GM18520 (cell line): ENCODE measurements at regions not wholly inside any gene's neighbourhood (a gene's known extent, or its start where the extent isn't known, plus 50 kb on each side); places are given as distances from the start of the nearest gene placed in this dataset.
"Not testable (repeated sequence)": the region's sequence is repeated elsewhere in the genome, so short reads cannot be mapped to it uniquely, and the experiment has no call there.

ENCODE experiments used
- ATAC-seq: cut with Tn5 transposase; IDR thresholded peaks from one replicate; pipeline ENCODE4 v1.9.1; 2021; ENCODE audit not compliant: unreplicated experiment

DNA sequence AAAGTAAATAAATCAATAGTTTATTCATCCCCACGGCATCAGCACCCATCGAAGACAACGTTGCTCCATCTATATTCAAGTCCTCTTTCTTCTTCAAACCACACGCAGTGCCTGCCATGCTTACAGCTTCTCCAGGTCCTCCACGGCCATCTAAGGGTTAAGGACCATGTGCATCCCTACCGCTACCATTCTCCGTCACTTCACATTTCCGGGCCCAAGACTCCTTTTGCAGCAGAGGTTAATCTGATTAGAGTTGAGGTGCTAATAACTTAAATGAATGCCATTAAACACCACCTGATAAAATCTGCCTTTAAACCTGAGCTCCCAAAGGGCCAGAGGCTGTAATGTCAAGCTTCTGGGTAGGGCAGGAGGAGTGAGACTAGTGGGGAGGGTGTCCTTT lies 79.7 kb upstream of the CCND2 start:
- ATAC-seq = no peak

- no peak for ATAC-seq
Measured at GRCh38 chr12:4191642-4192041, 81.9 kb upstream of the CCND2 start.

GRCh38 chr12:4191149-4191548 lies 82.4 kb upstream of the CCND2 start:
- no peak for ATAC-seq

DNA sequence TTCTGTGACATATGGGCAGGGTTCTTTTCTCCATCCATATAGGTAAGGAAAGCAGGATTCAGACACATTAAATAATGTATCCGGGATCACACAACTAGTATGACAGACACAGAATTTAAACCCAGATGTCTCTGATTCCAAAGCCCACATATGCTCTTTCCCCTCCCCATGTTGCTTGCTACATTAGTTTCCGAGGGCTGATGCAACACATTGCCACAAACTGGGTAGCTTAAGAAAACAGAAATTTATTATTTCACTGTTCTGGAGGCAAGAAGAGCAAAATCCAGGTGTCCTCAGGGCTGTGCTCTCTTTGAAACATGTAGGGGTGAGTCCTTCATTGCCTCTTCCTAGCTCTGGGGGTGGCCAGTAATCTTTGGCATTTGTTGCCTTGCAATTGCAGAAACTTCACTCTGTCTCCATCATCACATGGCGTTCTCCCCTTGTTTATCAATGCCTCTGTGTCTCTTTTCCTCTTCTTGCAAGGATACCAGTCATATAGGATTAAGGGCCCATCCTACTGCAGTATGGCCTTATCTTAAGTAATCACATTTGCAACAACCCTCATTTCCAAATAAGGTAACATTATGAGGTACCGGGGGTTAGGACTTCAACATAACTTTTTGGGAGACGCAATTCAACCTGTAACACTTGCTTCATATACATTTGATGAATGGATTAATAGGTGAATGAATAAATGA lies 83.0 kb upstream of the CCND2 start:
- no peak for ATAC-seq

- no peak for ATAC-seq
Measured at GRCh38 chr12:4189721-4190120, 83.8 kb upstream of the CCND2 start.

DNA sequence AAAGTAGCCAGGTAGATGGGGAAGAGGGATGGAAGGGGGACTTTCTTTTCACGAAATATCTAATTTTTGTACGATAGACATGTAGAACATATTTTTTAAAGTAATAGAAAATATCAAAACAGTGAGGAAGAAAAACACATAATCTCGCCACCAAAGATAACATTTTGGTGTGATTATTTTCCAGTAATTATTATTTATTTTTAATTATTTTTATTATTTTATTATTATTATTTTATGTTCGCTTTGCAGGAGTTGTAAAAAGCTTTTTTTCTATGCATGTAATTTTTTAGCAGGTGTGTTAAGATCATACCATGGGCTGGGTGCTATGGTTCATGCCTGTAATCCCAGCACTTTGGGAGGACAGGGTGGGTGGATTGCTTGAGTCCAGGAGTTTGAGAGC lies 85.6 kb upstream of the CCND2 start:
- no peak for ATAC-seq

DNA sequence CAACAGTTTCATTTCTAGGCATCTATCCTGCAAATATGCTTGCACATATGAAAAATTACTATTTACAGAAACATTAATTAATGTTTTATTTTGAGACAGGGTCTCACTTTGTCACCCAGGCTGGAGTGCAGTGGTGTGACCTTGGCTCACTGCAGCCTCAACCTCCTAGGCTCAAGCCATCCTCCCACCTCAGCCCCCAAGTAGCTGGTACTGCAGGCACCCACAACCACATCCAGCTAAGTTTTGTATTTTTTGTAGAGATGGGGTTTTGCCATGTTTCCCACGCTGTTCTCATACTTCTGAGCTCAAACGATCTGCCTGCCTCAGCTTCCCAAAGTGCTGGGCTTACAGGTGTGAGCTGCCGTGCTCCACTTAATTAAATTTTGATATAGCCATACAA lies 86.2 kb upstream of the CCND2 start:
- not testable (repeated sequence) for ATAC-seq

- no peak for ATAC-seq
Measured at GRCh38 chr12:4178424-4179170, 95.0 kb upstream of the CCND2 start.

DNA sequence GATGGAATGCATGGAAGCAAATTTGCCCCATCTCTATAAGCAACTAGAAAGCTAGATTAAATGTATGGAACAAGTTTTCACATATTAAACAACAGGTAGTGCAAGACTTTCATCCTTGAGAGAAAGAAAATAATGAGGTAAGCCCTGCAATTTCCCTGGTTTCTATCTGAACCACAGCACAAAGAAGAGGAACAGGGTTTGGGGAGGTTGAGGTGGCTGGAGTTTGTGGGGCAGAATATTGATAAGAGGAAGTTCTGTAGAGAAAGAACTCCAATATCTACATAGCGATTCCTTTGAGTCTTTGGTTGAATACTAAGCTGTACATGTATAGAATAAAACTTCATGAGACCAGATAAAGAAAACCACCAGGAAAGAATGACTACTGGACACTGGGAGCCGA lies 96.3 kb upstream of the CCND2 start:
- ATAC-seq = no peak

GRCh38 chr12:4176168-4176567 lies 97.4 kb upstream of the CCND2 start:
- no peak for ATAC-seq

DNA sequence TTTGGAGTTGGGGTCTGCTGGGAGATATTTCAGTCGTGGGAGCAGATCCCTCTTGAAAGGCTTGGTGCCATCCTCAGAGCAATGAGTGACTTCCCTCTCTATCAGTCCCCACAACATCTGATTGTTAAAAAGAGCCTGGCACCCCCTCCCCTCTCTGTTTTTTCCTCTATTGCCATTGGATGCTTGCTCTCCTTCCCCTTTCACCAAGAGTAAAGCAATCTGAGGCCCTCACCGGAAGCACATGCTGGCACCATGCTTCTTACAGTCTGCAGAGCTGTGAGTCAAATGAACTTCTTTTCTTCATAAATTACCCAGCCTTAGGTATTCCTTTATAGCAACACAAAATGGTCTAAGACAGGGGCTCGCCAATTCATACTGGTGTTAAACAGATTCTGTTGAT lies 99.1 kb upstream of the CCND2 start:
- no peak for ATAC-seq

DNA sequence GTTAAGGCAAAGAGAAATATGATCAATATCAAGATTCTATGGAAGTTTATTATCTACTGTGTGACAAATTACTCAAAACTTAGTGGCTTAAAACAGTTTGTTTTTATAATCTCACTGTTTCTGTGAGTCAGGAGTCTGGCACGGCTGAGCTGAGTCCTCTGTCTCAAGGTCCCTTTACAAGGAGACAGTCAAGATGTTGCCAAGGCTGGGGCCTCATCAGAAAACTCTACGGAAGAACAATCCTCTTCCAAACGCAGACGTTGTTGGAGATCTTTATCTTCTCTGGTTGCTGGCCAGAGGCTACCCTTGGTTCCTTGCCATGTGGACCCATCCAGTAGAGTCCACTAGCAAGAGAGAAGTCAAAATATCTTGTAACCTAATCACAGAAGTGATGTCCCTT lies 100.6 kb upstream of the CCND2 start:
- ATAC-seq = no peak

DNA sequence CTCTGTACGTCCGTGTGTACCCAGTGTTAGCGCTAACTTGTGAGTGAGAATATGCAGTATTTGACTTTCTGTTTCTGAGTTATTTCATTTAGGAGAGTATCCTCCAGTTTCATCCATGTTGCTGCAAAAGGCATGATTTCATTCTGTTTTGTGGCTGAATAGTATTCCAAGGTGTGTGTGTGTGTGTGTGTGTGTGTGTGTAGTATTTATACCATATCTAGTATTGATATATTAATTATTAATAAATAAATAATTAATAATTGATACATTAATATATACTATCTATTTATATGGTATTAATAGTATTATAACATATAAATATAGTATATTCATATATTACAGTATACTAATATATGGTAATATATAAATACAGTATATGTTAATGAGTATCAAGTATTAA lies 101.8 kb upstream of the CCND2 start:
- no peak for ATAC-seq

GRCh38 chr12:4169959-4170358 lies 103.6 kb upstream of the CCND2 start:
- no peak for ATAC-seq

- ATAC-seq = no peak
Measured at GRCh38 chr12:4169531-4169930, 104.0 kb upstream of the CCND2 start.

- no peak for ATAC-seq
Measured at GRCh38 chr12:4168036-4168435, 105.5 kb upstream of the CCND2 start.

GRCh38 chr12:4164559-4165558 lies 108.7 kb upstream of the CCND2 start:
- ATAC-seq = no peak

- ATAC-seq = no peak
Measured at GRCh38 chr12:4164188-4164558, 109.4 kb upstream of the CCND2 start.

DNA sequence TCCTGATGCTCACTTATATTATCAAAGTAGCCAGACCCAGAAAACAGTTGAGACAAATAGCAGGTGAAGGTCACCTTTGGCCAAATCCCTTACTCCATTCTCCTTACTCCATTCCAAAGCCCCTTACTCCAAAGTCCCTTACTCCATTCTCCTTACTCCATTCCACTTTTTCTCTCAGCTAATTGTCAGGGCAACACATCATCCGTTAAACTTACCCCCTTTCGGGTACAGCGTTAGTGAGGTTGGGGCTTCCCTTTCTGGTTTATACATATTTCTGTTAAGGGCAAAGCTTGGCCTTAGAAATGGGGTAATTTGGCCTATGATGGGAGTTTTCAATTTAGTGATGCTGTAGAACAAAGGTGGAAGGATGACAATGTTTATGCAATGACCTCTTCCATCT lies 111.8 kb upstream of the CCND2 start:
- ATAC-seq = no peak

GRCh38 chr12:4160314-4161040 lies 113.1 kb upstream of the CCND2 start:
- no peak for ATAC-seq

- no peak for ATAC-seq
Measured at GRCh38 chr12:4159851-4160250, 113.7 kb upstream of the CCND2 start.
